GM21786 (cell line): ENCODE measurements at regions not wholly inside any gene's neighbourhood (a gene's known extent, or its start where the extent isn't known, plus 50 kb on each side); places are given as distances from the start of the nearest gene placed in this dataset.
"Not testable (repeated sequence)": the region's sequence is repeated elsewhere in the genome, so short reads cannot be mapped to it uniquely, and the experiment has no call there.

Experiments used
- ATAC-seq: cut with Tn5 transposase; IDR thresholded peaks from one replicate; pipeline ENCODE4 v1.9.1; 2021; ENCODE audit not compliant: unreplicated experiment

DNA sequence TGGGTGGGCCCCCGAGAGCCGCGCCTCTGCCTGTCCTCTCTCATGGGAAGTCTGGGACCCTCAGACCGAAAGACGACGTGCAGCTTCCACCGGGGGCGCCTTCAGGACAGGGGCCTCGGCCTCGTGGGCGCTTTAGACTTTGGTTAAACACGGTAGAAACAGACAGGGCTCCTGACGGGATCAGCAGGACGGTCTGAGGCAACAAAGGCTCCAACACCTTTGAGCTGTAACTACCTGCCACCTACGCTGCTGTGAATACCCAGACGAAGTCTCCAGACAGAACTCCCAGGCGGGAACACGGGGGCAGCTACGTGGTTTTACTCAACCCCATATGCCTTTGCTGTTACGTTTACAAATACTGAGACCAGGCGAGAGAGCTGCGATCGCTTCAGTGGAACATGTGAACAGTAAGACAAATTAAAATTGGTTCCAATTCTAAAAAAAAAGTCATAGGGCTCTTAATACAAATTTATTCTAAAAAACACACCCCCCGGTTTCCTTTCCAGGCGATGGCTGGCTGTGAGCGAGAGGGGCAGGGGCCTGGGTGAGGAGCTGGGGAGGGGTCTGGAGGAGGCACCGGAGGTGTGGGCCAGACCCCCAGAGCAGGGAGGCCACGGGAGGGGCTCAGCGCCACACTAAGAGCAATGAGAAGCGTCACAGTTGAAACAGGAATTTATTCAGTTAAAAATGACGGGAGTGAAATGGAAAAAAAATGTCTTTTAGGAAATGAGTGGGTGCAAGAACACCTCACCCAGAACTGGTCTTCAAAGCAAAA is 453.2 kb downstream of the QKI start:
- ATAC-seq = no peak

DNA sequence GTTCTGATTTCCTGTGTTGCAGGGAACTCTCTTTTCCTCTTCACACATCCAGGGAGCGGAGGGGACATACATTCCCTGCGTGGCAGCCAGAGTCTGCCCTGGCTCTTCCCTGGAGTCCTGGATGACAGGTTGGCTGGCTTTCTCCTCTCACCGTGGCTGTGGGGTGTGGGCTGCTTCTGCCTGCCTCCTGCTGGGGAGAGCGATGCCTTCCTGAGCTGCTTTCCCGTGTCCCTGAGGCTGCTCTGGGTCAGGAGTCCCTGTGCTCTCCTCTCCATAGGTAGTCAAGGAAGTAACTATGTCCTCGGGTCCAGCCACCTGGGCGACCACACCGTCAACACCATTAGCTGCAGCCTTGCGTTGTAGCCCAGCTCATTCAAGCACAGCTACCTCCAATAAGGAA is 451.7 kb downstream of the QKI start:
- ATAC-seq = no peak

DNA sequence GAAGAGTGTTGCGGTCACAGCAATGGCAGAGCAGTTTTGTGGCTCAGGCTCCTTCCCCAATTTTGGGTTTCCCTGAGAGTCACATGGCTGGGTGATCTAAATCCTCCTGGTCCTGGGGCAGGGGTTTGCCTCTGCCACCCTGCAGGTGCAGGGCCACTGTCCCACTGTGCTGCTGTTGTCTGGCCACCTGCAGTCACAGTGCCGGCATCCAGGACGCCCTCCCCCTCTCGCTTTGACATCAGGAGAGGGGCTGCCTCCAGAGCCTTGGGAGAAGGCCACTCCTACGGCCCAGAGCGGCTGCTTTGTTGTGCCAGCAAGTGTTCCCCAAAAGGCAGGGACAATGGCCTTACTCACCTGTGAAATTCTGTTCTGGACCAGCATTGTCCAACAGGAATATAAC is 449.0 kb downstream of the QKI start:
- ATAC-seq = no peak

DNA sequence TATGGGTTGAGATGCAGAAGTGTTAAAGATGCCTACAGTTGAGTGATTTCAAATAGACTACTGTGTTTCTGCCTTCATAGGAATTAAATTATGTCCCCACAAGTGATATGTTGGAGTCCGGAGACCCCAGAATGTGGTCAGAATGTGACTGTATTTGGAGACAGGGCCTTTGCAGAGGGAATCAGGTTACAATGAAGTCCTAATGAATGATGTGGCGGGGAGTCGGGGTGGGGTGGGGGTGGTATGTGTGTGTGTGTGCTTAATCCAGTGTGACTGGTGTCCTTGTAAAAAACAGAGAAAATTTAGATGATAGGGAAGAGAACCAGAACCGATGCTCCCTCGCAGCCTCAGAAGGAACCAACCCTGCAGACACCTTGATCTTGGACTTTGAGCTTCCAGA is 448.2 kb downstream of the QKI start:
- no peak for ATAC-seq

DNA sequence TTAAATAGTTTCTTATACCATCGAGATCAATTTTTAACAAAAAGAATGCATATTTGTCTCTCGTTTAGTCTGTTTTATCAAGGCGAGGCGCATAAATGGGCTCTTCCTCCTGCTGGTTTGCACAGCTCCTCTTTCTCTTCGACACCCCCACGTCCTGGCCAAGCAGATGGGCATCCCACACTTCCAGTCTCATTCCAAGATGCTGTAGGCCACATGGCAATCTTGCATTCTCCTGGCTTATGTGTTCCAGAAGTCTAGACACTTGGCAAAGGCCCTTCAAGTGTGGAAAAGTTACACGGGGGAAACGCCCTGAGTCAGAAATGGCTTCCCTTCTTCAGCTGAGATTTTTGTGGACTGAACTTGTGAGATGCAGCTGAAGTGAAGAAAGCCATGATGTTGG is 447.1 kb downstream of the QKI start:
- ATAC-seq = no peak

DNA sequence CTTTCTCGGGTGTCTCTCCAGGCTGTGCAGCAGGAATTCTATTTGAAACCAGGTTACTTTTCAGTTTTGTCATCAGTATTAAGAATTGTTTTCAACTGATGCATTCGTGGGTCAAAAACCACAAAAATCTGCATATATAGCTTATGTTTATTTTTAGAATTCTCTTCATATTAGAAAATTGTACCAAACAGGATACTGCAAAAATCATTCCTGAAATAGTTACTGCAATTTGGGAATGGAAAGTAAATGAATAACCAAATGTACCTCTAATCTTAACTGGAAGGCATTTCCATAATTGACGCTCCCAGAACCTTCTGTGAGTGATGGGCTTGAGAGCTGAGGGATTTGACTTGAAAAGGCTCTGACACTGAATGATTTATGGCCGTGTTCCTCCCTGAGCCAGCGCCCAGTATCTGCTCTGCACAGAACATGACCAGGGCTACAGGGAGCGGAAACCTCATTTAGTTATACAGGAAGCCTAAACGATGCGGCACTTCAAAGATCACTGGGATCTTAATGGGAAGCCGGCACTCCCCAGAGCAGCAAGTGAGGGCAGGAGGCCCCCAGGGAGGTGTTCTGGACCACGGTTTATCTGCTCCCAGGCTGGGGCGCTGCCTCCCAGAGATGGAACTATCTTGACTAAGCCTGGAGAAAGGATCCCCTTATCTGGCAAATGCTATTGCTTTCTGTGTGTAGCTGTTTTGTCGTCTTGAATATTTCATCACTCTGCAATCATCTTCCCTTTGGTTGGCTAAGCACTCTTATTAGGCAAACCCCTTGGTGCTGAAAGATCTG is 446.0 kb downstream of the QKI start:
- no peak for ATAC-seq

DNA sequence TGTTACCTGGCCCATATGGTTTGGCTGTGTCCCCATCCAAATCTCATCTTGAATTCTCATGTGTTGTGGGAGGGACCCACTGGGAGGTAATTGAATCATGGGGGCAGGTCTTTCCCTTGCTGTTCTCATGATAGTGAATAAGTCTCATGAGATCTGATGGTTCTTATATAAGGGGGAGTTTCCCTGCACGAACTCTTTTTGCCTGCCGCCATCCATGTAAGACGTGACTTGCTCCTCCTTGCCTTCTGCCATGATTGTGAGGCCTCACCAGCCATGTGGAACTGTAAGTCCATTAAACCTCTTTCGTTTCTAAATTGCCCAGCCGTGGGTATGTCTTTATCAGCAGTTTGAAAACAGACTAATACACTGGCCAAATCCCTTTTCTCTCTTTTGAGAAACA is 444.4 kb downstream of the QKI start:
- not testable (repeated sequence) for ATAC-seq

DNA sequence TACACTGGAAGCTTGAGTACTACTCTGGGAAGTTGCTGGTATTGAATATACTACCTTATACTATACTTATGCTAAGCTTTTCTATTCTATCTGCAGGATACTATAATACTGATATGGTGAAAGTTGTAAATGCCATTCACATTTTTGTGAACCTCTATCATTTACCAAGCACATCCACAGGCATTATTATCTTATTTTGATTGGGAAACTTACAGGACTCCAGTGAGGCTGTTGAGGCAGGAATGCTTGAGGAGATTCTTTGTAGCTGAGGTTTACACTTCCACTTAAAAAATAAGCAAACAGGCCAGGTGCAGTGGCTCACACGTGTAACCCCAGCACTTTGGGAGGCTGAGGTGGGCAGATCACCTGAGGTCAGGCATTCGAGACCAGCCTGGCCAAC is 442.9 kb downstream of the QKI start:
- ATAC-seq = no peak

DNA sequence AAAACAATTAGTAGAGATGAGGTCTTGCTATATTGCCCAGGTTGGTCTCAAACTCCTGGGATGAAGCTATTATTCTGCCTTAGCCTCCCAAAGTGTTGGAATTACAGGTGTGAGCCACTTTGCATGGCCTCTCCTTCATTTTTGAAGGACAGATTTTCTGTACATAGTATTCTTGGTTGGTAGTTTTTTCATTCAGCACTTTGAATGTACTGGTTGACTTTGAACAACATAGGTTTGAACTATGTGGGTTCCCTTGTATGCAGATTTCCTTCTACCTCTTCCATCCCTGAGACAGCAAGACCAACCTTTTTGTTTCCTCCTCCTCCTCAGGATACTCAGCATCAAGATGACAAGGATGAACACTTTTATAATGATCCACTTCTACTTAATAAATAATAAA is 436.4 kb downstream of the QKI start:
- ATAC-seq = no peak

DNA sequence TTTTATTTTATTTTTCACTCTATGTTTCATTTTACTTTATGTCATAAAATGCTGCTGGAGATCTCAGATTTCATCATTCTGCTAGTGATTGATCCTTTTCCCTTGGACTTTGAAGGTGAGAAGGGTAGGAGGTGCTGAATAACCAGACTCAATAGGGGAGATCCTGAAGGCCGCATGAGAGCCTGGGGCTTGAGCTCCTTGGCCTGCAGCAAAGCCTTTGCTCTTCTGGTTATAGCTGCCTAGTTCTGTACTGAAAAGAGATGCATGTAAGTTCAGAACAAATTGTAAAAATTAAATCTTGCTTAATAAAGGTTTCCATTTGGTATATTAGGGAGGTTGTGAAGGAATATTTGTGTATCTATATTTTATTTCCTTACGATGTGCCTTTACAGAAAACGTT is 430.2 kb downstream of the QKI start:
- no peak for ATAC-seq

DNA sequence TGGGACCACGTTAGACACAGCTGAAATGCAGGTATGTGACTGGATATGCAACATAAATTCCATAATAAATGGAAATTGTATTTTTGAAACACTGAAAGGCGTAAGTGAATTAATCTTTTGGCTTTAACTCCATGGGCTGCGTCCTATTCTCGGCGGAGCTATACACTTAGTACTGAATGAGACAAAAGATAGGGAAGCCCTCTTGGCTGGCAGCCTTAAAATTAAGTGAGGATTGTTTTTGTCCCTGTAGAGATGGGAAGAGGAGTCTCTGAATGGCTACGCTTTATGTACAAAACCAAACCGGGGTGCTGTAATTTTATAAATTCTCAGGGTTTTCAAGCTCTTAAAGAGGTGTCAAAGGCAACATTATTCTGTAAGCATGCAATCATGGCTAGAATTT is 429.8 kb downstream of the QKI start:
- no peak for ATAC-seq

DNA sequence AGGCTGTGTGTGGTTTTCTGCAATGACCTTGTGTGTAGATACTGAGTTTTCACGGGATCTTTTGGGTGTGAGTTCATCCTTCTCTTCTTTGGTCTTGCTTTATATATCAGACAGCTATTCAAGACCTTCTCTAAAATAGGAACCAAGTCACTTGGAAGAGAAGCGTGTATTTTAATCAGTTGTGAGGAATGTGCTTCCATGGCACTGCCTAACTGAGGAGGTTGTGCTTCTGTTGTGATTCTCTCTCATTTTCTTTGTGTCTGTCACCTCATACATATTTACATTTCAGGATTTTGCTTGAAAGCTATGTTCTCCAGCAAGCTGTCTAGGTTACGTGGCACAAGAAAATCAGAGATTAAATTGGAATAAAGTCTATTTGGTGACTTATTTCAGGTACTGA is 428.7 kb downstream of the QKI start:
- ATAC-seq = no peak

DNA sequence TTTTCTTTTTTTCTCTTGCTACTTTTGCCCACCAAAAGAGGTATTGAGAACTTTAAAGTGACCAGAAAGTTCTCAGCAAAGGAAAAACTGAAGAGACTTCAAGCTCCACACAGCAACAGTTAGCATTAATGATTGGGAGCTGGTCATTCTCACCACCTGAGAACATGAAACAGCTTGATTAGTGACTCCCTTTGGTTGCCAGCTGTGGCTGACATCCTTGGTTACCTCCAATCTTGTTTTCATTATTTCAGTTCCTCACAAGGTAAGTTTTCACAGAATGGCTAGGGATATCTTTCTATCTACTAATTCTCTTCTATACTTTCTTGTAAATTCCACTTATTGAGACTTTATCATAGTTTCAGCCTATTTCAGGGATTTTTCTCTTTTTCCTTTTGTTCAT is 427.9 kb downstream of the QKI start:
- no peak for ATAC-seq

DNA sequence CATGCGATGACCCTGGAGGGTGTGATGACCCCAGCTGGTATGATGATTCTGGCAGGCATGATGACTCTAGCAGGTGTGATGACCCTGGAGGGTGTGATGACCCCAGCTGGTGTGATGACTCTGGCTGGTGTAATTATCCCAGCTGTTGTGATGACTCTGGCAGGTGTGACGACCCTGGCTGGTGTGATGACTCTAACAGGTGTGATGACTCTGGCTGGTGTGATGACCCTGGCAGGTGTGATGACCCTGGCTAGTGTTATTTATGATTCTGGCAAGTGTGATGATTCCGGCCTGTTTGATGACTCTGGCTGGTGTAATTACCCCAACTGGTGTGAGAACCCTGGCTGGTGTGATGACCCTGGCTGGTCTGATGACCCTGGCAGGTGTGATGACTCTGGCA is 427.2 kb downstream of the QKI start:
- no peak for ATAC-seq

DNA sequence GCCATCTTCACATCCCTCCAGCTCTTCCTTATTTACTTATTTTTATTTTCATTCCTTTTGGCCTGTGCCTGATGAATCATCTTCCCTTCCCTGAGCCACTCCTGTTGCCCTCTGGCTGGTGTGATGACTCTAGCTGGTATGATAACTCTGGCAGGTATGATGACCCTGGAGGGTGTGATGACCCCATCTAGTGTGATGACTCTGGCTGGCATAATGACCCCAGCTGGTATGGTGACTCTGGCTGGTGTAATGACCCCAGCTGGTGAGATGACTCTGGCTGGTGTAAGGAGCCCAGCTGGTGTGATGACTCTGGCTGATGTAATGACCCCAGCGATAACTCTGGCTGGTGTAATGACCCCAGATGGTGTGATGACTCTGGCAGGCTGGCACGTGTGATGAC is 426.8 kb downstream of the QKI start:
- no peak for ATAC-seq

DNA sequence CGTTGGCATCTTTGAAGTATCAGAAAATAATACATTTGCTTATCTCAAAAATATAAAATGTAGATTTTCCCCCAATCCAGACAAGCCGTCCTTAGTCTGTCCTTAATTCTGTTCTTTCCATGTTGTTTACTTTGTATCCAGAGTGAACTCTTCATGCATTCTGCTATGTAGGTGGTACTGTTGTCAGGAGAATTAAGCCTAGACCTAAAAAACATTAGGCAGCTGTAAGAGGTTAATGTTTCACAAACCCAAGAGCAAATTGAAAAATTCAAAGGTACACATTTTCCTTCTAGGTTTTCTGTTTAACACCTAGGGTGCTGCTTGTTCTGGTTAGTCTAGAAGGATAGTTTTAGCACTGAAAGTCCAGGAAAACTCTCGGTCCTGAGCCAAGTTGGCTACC is 426.4 kb downstream of the QKI start:
- ATAC-seq = no peak

DNA sequence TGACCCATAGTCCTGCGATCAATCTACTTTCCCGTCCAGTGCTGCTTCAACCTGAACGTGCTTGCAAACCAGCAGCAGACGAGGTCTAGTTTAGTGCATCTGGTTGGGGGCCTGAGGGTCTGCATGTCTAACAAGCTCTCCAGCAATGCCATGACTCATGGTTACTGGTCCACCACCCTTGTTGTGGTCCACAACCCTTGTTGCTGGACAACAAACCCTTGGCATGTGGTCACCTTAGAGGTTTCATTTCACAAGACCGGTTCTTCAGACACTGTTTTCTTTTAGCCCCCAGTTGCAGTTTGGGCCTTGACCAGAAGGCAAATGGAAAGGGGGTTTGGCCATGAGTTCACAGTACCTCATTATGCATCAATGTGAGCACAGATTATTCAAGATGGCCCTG is 424.8 kb downstream of the QKI start:
- no peak for ATAC-seq

DNA sequence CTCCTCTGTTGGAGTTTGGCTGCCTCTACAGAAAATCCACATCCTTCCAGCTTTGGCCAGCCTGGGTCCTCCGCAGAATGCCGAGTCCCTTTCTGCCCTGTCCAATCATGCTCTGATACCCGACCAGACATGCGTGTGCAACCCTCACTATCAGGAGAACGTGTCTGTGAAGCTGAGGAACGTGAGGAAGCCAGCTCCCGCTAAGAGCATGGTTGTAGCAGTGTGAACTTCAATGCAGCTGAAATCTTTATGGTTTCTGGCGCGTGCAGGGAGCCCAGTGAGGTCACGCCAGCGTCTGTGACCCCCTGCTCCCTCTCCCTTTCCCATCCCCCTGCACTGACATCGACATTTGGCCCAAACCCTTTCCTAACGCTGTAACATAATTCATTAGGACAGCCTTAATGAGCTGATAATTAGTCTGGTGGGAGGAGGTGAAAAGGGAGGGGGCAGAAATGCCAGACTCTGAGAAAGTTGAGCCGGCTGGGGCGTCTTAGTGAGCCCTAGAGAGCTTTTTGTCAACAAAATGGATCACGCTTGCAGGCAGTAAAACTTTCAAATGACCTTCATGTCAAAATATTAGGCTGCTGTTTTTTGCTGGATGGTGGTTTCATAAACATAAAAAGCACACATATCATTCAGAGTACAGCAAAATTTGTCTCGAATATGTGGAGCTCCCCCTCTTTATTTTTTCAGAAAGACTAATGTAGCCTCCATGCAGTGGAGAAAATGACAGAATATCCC is 423.3 kb downstream of the QKI start:
- ATAC-seq = no peak

DNA sequence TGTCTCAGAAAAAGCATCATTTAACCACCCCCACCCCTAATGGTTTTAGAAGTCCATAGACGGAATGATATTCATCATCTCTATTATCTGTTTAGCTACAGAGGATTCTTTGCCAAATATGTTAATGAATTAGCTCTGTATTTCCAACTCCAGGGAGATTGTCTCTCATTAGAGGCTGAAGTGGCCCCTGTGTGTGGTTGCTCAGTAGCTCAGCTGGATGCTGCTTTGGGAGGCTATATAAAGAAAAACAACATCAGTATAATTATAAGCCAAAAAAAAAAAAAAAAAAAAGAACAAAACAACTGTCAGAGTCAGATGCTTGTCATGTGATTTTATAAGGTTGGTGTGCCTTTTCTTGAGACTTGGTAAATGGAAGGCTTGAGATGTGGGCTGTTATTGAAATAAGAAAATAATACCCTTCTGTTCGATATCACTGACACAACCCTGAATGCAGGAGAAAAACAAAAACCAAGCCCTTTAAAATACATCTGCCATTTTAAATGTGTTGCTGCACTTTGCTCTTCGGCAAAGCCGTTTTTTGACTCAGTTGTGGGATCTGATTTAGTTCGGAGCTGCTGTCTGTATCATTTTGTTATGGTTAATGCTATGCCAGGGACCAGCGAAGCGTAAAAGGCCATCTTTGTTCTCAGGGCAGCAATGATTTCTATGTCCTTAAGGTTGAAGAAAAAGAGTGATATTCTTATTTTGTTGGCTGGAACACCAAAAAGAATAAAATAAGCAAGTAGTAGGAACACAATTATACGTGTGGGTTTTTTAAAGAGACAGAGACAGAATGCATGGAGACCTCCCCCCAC is 422.6 kb downstream of the QKI start:
- no peak for ATAC-seq

DNA sequence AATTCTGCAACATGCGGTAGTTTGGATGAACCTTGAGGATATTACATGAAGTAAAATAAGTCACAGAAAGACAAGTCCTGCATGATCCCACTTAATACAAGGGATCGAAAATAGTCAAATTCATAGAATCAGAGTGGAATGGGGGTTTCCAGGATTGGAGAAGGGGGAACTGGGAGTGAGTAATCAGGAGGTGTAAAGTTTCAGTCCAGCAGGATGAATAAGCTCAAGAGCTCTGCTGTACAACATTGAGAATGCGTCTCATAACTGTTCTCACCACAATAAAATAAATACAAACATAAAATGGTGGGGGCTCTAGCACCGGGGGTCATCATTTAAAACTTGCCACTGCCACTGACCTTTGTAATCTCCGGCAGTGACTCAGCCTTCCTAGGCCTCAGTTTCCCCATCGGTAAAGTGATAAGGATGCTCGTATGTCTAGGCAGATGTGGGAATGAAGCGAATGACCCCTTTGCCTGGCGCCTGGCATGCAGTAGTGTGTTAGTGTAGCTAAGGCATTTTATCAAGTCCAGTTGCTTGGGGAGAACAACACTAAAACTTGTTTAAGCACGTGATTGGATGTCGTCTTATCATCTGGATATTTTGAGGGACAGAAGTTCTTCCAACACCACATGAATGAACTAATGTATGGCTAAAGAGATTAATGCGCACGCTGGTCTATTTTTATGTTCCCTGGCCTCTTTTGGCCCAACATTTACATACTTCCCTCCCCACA is 421.1 kb downstream of the QKI start:
- no peak for ATAC-seq
